ENCODE measurements at regions not wholly inside any gene's neighbourhood (a gene's known extent, or its start where the extent isn't known, plus 50 kb on each side); places are given as distances from the start of the nearest gene placed in this dataset.

DNA sequence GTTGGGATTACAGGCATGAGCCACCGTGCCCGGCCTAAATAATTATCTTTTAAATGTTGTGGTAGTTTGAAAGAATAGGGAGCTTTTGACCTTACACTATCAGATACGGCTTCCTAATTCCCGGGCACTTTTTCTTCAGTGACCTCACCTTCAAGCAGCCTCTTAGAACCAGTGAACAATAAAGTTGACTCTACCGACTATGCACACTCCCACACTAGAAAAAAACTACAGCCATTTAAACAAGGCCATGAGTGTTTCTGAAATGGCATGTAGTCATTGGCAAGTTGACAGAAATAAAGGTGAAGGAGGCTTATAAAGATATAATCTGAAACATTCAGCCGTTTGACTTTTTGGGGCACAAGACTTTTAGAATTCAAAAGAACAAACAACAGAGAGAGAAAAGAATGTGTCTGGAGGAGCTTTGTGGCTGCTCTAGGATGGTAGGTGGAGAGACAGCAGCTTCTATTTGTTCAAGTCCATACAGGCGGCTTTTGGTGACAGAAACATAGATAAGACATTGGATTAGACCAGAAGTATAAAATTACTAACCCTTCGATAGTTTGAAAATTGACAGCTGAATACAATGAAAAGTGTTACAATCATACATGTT, 75.2 kb downstream of the GJA1 start:
- no peak for TF ChIP-seq CTCF (IDR thresholded peaks at IDR 0.05)
- TF ChIP-seq POLR2A (IDR thresholded peaks at IDR 0.05) = no peak
- TF ChIP-seq EP300 (IDR thresholded peaks at IDR 0.05) = no peak

Measured in ovary (tissue), 3 donors.